Tibial nerve (tissue), 4 donors: ENCODE measurements at regions not wholly inside any gene's neighbourhood (a gene's known extent, or its start where the extent isn't known, plus 50 kb on each side); places are given as distances from the start of the nearest gene placed in this dataset.

Experiments used
- DNase-seq, 2 donors: peaks; one replicate each; pipeline ENCODE4 v3.0.0-alpha.2; 2019; ENCODE audit warnings: low spot score in 2 of 2
- H3K27ac ChIP-seq, 4 donors: fragments of 200-600 bp; sonication (generic) in 3 of 4; one replicate each; pipeline ENCODE4 v1.5.1; 2017 to 2019; ENCODE audit warnings: mild to moderate bottlenecking in 1 of 4
- H3K27me3 ChIP-seq, 2 donors: fragments of 200-600 bp; sonication (generic) in 1 of 2; one replicate each; pipeline versions ENCODE4 v1.5.1 to v1.6.0; 2017 to 2019
- H3K36me3 ChIP-seq, 3 donors: fragments of 200-600 bp; sonication (generic); one replicate each; pipeline ENCODE4 v1.5.1; 2018 to 2019
- H3K4me1 ChIP-seq, 4 donors: fragments of 200-600 bp; sonication (generic) in 3 of 4; one replicate each; pipeline ENCODE4 v1.5.1; 2017 to 2019
- H3K4me3 ChIP-seq, 4 donors: fragments of 200-600 bp; sonication (generic) in 3 of 4; one replicate each; pipeline ENCODE4 v1.5.1; 2017 to 2019; ENCODE audit warnings: mild to moderate bottlenecking in 1 of 4, moderate library complexity in 1 of 4
- H3K9me3 ChIP-seq, 4 donors: fragments of 200-600 bp; sonication (generic) in 3 of 4; one replicate each; pipeline ENCODE4 v1.5.1; 2017 to 2019
- CTCF ChIP-seq, 5 experiments: fragments of 200-600 bp in 3 of 5; fragments of 450-650 bp in 2 of 5; sonication (generic) in 3 of 5; IDR thresholded peaks; one replicate each; pipeline ENCODE4 v1.5.1; 2016 to 2019; ENCODE audit warnings: antibody characterized with exemption in 5 of 5, mild to moderate bottlenecking in 3 of 5, moderate library complexity in 2 of 5
- EP300 ChIP-seq, 2 donors: sonication (generic); formaldehyde crosslinking; IDR thresholded peaks; one replicate each; pipeline ENCODE4 v1.6.1; 2017; ENCODE audit warnings: antibody characterized with exemption in 2 of 2, mild to moderate bottlenecking in 1 of 2
- POLR2A ChIP-seq, 2 donors: fragments of 450-650 bp; IDR thresholded peaks; one replicate each; pipeline ENCODE4 v1.6.1; 2017; ENCODE audit warnings: antibody characterized with exemption in 2 of 2, mild to moderate bottlenecking in 2 of 2, moderate library complexity in 2 of 2
- WGBS, 2 donors: methylation state at CpG; one replicate each; pipeline ENCODE4 v1.1.5; 2018; 5-methylcytosine and 5-hydroxymethylcytosine counted together

GRCh38 chr1:242828828-242829227 is 304.3 kb upstream of the PLD5 start:
- H3K4me3 ChIP-seq = no peak overlapping the region
- H3K27me3 ChIP-seq = no peaks in the 10 kb centered on the region
- H3K4me1 ChIP-seq = no peaks in the 10 kb centered on the region
- WGBS, 2 donors = 45 to 49% methylated on average over 4 of the region's 4 CpGs
- TF ChIP-seq EP300 (IDR thresholded peaks at IDR 0.05) (no peak), POLR2A (IDR thresholded peaks at IDR 0.05) (no peak), CTCF (IDR thresholded peaks at IDR 0.05) (no peak)
- DNase-seq = no peak
- H3K9me3 ChIP-seq = no peaks in the 10 kb centered on the region
- H3K36me3 ChIP-seq = no peaks in the 10 kb centered on the region
- no peak overlapping the region for H3K27ac ChIP-seq

- no peak for DNase-seq
- Histone ChIP-seq H3K4me3 (no peak overlapping the region), H3K27ac (no peak overlapping the region), H3K27me3 (no peaks in the 10 kb centered on the region), H3K9me3 (no peaks in the 10 kb centered on the region), H3K36me3 (no peaks in the 10 kb centered on the region), H3K4me1 (no peaks in the 10 kb centered on the region)
- 69 to 86% methylated on average over 7 of the region's 7 CpGs for WGBS, 2 donors
- TF ChIP-seq CTCF (IDR thresholded peaks at IDR 0.05) (no peak), POLR2A (IDR thresholded peaks at IDR 0.05) (no peak)
Observed at GRCh38 chr1:242828199-242828598, 303.7 kb upstream of the PLD5 start.

- no peak overlapping the region for H3K4me3 ChIP-seq
- H3K27me3 ChIP-seq = no peaks in the 10 kb centered on the region
- H3K4me1 ChIP-seq = no peaks in the 10 kb centered on the region
- TF ChIP-seq EP300 (IDR thresholded peaks at IDR 0.05) (no peak), POLR2A (IDR thresholded peaks at IDR 0.05) (no peak), CTCF (IDR thresholded peaks at IDR 0.05) (no peak)
- no peak overlapping the region for H3K27ac ChIP-seq
- H3K36me3 ChIP-seq = no peaks in the 10 kb centered on the region
- H3K9me3 ChIP-seq = no peaks in the 10 kb centered on the region
- no peak for DNase-seq
Observed at GRCh38 chr1:242827538-242827937, 303.0 kb upstream of the PLD5 start.

- H3K4me1 ChIP-seq = no peaks in the 10 kb centered on the region
- no peak for TF ChIP-seq CTCF (IDR thresholded peaks at IDR 0.05)
- TF ChIP-seq POLR2A (IDR thresholded peaks at IDR 0.05) = no peak
- no peak for TF ChIP-seq EP300 (IDR thresholded peaks at IDR 0.05)
- H3K27me3 ChIP-seq = no peaks in the 10 kb centered on the region
- no peak for DNase-seq
- no peaks in the 10 kb centered on the region for H3K36me3 ChIP-seq
- WGBS, 2 donors = 43 to 46% methylated on average over 6 of the region's 6 CpGs
- no peaks in the 10 kb centered on the region for H3K9me3 ChIP-seq
- no peak overlapping the region for H3K27ac ChIP-seq
- H3K4me3 ChIP-seq = no peak overlapping the region
Observed at GRCh38 chr1:242826701-242827336, 302.3 kb upstream of the PLD5 start.

GRCh38 chr1:242824435-242824834 is 299.9 kb upstream of the PLD5 start:
- Histone ChIP-seq H3K4me3 (no peak overlapping the region), H3K27me3 (no peaks in the 10 kb centered on the region), H3K27ac (no peak overlapping the region), H3K4me1 (no peaks in the 10 kb centered on the region), H3K9me3 (no peaks in the 10 kb centered on the region), H3K36me3 (no peaks in the 10 kb centered on the region)
- TF ChIP-seq CTCF (IDR thresholded peaks at IDR 0.05) = no peak
- no peak for TF ChIP-seq EP300 (IDR thresholded peaks at IDR 0.05)
- TF ChIP-seq POLR2A (IDR thresholded peaks at IDR 0.05) = no peak
- WGBS, 2 donors = 41% methylated on average over 4 of the region's 4 CpGs
- no peak for DNase-seq
